Lower lobe of right lung (tissue), 2 donors: ENCODE measurements at regions not wholly inside any gene's neighbourhood (a gene's known extent, or its start where the extent isn't known, plus 50 kb on each side); places are given as distances from the start of the nearest gene placed in this dataset.

Experiments used
- ATAC-seq, 2 donors: fragments of 200-7000 bp; cut with Tn5 transposase; one replicate each; pipeline ENCODE4 v1.9.1; 2020 to 2022; ENCODE audit warnings: mild to moderate bottlenecking in 2 of 2, moderate library complexity in 2 of 2
- DNase-seq: peaks from one replicate; pipeline ENCODE4 v3.0.0-alpha.2; 2020
- H3K27ac ChIP-seq: fragments of 200-600 bp; one replicate; pipeline ENCODE4 v1.8.0; 2022
- H3K27me3 ChIP-seq: fragments of 200-600 bp; one replicate; pipeline ENCODE4 v1.8.0; 2022; ENCODE audit warnings: low read depth
- H3K36me3 ChIP-seq: fragments of 200-600 bp; one replicate; pipeline ENCODE4 v1.8.0; 2022; ENCODE audit warnings: mild to moderate bottlenecking
- H3K4me1 ChIP-seq: fragments of 200-600 bp; one replicate; pipeline ENCODE4 v1.8.0; 2022
- H3K4me3 ChIP-seq: fragments of 200-600 bp; one replicate; pipeline ENCODE4 v1.8.0; 2022; ENCODE audit warnings: mild to moderate bottlenecking
- H3K9me3 ChIP-seq: fragments of 200-600 bp; one replicate; pipeline ENCODE4 v1.8.0; 2022
- intact Hi-C: fragments of 100-400 bp; cut with DNase I; formaldehyde crosslinking; loops from one replicate; pipeline ENCODE4 v1.11.0; 2022
- TF ChIP-seq, protein P1 (sequence below): fragments of 200-600 bp; IDR thresholded peaks from one replicate; pipeline ENCODE4 v1.8.0; 2022; ENCODE audit warnings: antibody characterized with exemption, mild to moderate bottlenecking
- donor health status: DM: no; HTN: yes; CAD: no; lungs with severe emphysema.

DNA sequence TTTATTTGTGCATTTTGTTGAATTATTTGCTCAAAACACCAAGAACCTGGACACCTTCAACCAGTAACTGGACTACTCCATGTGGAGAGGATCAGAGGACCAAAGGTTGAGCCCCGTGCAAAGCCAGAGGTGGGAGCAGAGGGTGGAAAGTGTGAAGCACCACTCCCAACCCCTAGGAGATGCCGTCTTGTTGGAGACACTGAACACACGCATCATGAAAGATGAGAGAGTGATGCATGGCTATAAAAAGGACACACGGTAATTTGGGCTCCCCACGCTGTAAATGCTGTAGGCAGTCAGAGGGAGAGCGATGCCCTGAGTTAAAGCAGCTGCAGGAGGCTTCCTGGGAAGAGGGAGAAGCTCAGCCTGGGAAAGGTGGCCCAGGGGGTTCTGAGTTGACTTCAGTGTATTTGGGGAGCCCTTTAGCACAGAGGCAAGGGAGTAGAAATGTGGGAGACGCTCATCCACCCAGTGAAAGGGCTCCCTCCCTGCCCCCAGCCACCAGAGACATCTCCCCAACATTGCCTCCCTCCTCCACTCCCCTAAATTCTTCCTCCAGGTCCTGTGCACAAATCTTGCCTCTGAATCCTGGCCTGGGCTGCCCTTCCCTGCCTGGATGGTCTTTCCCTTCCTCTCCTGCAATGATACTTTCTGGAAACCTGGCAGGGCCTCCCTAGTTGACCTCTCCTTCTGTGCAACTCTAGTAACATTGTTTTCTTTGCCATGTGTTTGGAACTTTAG lies 55.8 kb upstream of the IYD start:
- Histone ChIP-seq H3K27me3 (no peaks in the 10 kb centered on the region), H3K4me1 (peaks cover 6% of the 10 kb centered on the region), H3K36me3 (no peaks in the 10 kb centered on the region), H3K9me3 (no peaks in the 10 kb centered on the region), H3K27ac (no peak overlapping the region), H3K4me3 (no peak overlapping the region)
- no peak for DNase-seq
- intact Hi-C loops: no loop called here
- ATAC-seq: no peak
- TF ChIP-seq, protein P1, sequence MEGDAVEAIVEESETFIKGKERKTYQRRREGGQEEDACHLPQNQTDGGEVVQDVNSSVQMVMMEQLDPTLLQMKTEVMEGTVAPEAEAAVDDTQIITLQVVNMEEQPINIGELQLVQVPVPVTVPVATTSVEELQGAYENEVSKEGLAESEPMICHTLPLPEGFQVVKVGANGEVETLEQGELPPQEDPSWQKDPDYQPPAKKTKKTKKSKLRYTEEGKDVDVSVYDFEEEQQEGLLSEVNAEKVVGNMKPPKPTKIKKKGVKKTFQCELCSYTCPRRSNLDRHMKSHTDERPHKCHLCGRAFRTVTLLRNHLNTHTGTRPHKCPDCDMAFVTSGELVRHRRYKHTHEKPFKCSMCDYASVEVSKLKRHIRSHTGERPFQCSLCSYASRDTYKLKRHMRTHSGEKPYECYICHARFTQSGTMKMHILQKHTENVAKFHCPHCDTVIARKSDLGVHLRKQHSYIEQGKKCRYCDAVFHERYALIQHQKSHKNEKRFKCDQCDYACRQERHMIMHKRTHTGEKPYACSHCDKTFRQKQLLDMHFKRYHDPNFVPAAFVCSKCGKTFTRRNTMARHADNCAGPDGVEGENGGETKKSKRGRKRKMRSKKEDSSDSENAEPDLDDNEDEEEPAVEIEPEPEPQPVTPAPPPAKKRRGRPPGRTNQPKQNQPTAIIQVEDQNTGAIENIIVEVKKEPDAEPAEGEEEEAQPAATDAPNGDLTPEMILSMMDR: no peak

DNA sequence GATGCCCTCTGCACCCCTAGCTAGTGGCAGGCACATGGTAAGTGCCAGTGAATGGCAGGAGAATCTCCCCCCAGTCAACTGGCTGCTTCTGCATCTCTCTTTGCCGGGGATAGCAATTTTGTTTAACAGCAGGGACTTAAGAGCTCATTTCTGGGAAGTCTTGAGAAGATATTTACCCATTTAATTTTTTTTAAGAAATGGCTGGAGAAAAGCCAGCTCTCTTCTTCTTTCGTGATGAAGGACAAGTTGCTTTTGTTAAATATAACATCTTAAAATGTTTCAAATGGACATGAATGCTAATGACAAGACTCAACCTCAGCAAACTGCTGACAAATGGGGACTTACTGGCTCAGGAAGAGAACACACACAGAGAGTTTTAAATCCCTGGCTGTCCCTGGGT lies 55.0 kb upstream of the IYD start:
- Histone ChIP-seq H3K36me3 (no peaks in the 10 kb centered on the region), H3K9me3 (no peaks in the 10 kb centered on the region), H3K4me1 (peaks cover 6% of the 10 kb centered on the region), H3K27me3 (no peaks in the 10 kb centered on the region), H3K27ac (no peak overlapping the region), H3K4me3 (no peak overlapping the region)
- TF ChIP-seq, protein P1: no peak
- no peak for ATAC-seq
- intact Hi-C loops: no loop called here
- no peak for DNase-seq

DNA sequence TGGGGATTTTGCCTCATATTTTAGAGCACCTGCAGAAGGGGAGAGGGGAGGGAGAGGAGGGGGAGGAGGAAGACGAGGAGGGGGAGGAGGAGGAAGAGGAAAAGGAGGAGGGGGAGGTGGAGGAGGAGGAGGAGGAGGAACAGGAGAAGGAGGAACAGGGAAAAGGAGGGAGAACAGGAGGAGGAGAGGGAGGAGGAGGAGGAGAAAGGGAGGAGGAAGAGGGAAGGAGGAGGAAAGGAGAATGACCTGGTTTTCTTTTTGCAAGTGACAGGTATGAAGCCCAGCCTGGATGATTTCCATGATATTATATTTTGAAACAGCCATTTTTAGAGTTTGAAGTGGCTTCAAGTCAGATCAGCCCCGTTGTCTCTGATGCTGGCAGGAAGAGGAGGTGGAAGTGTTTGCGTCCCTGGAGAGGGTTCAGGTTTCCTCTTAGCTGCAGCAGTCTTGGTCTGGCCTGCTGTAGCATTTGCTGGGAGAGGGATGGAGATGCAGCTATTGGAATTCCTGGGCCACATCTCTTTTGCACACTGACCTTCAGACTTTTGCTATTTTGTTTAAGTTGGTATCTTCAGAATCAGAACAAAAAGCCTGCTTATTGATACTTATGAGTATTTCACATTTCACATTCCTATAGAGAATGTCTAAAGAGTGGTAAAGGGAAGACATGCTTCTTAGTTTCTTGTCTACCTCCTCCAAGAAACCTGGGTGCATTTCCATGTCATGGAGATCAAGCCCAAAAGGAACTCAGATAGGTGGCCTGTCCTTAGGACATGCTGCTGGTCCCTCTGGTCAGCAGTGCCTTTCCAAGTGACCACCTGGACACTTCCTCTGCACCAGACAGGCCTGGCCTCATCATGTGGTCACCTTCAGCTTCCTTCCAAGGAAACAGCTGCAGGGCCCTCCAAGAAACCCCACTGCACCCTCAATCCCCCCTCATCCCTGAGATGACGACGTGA lies 54.3 kb upstream of the IYD start:
- DNase-seq (no peak), ATAC-seq (no peak)
- H3K9me3 ChIP-seq: no peaks in the 10 kb centered on the region
- peaks cover 6% of the 10 kb centered on the region for H3K4me1 ChIP-seq
- H3K27ac ChIP-seq: no peak overlapping the region
- no peaks in the 10 kb centered on the region for H3K36me3 ChIP-seq
- H3K4me3 ChIP-seq: no peak overlapping the region
- TF ChIP-seq, protein P1: no peak
- H3K27me3 ChIP-seq: no peaks in the 10 kb centered on the region
- intact Hi-C loops: no loop called here

DNA sequence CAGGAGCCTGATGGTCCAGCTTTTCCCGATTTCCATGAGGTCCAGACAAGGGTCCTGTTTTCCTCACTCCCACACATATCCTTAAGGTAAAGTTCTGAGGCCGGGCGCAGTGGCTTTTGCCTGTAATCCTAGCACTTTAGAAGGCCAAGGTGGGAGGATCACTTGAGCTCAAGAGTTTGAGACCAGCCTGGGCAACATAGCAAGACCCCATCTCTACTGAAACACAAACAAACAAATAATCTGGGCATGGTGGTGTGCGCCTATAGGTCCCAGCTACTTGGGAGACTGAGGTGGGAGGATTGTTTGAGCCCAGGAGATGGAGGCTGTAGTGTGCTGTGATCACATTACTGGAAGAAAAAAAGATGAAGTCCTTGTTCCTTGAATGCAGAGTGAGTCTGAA lies 53.2 kb upstream of the IYD start:
- DNase-seq: no peak
- ATAC-seq: no peak
- Histone ChIP-seq H3K4me1 (peaks cover 13% of the 10 kb centered on the region), H3K36me3 (no peaks in the 10 kb centered on the region), H3K27me3 (no peaks in the 10 kb centered on the region), H3K4me3 (no peak overlapping the region), H3K9me3 (no peaks in the 10 kb centered on the region), H3K27ac (no peak overlapping the region)
- intact Hi-C loops: no loop called here
- TF ChIP-seq, protein P1: no peak

DNA sequence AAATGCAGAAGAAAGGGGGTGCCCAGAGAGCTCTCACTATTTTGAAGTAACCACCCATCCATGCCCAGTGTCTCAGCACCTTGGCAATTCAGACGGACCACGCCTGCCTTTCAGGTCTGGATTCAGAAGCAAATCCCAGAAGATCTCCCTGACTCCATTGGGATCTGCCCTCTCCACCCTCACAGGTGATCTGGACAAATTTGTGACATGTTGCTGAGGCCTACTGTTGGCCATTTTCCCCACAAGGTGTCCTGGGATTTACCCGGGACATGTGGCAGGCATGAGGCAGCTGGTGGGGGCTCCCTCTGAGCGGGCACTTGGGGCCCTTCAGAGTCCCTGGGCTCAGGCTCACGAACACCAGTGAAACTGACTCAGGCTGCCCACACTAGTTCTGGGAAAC lies 51.9 kb upstream of the IYD start:
- TF ChIP-seq, protein P1: no peak
- Histone ChIP-seq H3K36me3 (no peaks in the 10 kb centered on the region), H3K4me3 (no peak overlapping the region), H3K9me3 (no peaks in the 10 kb centered on the region), H3K4me1 (peaks cover 15% of the 10 kb centered on the region), H3K27ac (no peak overlapping the region), H3K27me3 (no peaks in the 10 kb centered on the region)
- intact Hi-C loops: no loop called here
- DNase-seq (no peak), ATAC-seq (no peak)
